Chondrocyte (in vitro differentiated cells): ENCODE measurements at regions not wholly inside any gene's neighbourhood (a gene's known extent, or its start where the extent isn't known, plus 50 kb on each side); places are given as distances from the start of the nearest gene placed in this dataset.

Experiments
- DNase-seq: peaks from one replicate; pipeline ENCODE4 v3.0.0; 2021; ENCODE audit warnings: mixed read lengths, low spot score
- H3K27ac Mint-ChIP-seq: one replicate; pipeline ENCODE4 v1.8.0; 2021; ENCODE audit warnings: mild to moderate bottlenecking, moderate library complexity, mixed read lengths; ENCODE audit not compliant: unreplicated experiment
- H3K27me3 Mint-ChIP-seq: 2 replicates; pipeline ENCODE4 v1.8.0; 2021; ENCODE audit warnings: low read depth, mixed read lengths
- H3K36me3 Mint-ChIP-seq: 2 replicates; pipeline ENCODE4 v1.8.0; 2021; ENCODE audit warnings: low read depth, mixed read lengths
- H3K4me1 Mint-ChIP-seq: 2 replicates; pipeline ENCODE4 v1.8.0; 2021; ENCODE audit warnings: low read depth, mild to moderate bottlenecking, mixed read lengths
- H3K4me3 Mint-ChIP-seq: one replicate; pipeline ENCODE4 v1.8.0; 2021; ENCODE audit warnings: mild to moderate bottlenecking, moderate library complexity, mixed read lengths; ENCODE audit not compliant: unreplicated experiment
- H3K9me3 Mint-ChIP-seq: 2 replicates; pipeline ENCODE4 v1.8.0; 2021; ENCODE audit warnings: low read depth, mixed read lengths
- TF ChIP-seq, protein P1 (sequence below): fragments of 200-600 bp; sonication (generic); IDR thresholded peaks from 2 replicates; pipeline ENCODE4 v1.5.0; 2021; ENCODE audit warnings: antibody characterized with exemption, mild to moderate bottlenecking, moderate library complexity

DNA sequence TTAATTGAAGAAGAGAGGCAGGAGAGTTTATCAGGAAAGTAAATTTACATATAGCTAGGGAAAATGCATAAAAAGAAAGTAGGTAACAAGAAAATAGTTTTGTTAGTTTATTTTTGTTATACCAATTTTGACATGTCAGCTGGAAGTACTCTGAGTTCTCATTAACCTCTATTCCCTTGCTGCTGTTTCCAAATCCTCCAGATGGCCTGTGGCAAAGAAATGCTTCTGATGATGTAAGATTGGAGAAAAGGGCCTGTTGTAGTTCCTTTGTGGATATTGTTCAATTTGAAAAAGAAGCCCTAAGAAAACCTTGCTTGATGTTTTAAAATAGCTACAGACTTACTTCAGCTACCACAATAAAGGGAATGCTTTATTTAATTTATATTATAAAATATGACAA, 192.9 kb upstream of the SLITRK3 start:
- DNase-seq: no peak
- Mint-ChIP-seq H3K27ac (no peak overlapping the region), H3K4me3 (no peak overlapping the region)

DNA sequence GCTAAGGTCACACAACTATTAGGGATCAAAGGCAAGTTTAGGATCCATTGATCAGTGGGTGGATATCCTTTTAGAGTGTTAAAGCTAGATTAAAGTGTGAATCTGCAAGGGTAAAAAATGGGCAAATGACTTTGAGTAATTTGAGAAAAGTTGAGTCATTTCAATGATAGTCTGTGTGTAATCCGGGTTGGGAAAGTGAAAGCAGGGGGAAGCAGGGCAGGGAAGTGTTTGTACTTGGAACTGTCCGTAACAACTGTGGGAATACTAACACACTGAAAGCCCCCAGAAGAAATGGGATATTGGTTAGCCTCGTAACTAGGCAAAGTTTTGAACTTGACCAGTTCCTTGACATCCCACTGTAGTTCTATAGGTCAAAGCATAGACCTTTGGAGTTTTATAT, 187.2 kb upstream of the SLITRK3 start:
- Mint-ChIP-seq H3K36me3 (no peaks in the 10 kb centered on the region), H3K9me3 (peaks cover 4% of the 10 kb centered on the region), H3K27me3 (no peaks in the 10 kb centered on the region), H3K4me1 (no peaks in the 10 kb centered on the region), H3K4me3 (no peak overlapping the region), H3K27ac (no peak overlapping the region)
- DNase-seq: no peak
- TF ChIP-seq, protein P1, sequence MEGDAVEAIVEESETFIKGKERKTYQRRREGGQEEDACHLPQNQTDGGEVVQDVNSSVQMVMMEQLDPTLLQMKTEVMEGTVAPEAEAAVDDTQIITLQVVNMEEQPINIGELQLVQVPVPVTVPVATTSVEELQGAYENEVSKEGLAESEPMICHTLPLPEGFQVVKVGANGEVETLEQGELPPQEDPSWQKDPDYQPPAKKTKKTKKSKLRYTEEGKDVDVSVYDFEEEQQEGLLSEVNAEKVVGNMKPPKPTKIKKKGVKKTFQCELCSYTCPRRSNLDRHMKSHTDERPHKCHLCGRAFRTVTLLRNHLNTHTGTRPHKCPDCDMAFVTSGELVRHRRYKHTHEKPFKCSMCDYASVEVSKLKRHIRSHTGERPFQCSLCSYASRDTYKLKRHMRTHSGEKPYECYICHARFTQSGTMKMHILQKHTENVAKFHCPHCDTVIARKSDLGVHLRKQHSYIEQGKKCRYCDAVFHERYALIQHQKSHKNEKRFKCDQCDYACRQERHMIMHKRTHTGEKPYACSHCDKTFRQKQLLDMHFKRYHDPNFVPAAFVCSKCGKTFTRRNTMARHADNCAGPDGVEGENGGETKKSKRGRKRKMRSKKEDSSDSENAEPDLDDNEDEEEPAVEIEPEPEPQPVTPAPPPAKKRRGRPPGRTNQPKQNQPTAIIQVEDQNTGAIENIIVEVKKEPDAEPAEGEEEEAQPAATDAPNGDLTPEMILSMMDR: no peak

More for the DNA sequence above, 192.9 kb upstream of the SLITRK3 start:
- Mint-ChIP-seq H3K27me3 (no peaks in the 10 kb centered on the region), H3K9me3 (peaks cover 4% of the 10 kb centered on the region), H3K36me3 (no peaks in the 10 kb centered on the region), H3K4me1 (no peaks in the 10 kb centered on the region)
- TF ChIP-seq, protein P1: no peak

DNA sequence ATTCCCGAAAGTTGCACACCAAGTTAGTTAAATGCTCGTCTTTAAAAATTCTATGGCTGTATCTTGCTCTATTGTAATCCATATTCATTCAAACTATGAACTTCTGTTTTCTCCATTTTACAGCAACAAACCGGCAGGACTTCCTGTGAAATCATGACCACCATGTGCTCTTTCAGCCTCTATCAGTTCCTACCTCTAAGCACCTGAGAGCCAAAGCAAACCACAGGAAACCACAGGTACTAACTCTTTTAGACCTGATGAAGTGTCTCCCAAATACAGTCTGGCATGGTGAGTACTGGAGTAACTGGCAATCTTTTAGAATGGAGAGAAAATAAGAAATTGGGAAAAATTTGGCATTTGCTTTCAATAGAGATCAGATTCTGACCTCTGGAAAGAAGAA, 186.5 kb upstream of the SLITRK3 start:
- no peak overlapping the region for H3K27ac Mint-ChIP-seq
- TF ChIP-seq, protein P1: no peak
- no peaks in the 10 kb centered on the region for H3K36me3 Mint-ChIP-seq
- no peaks in the 10 kb centered on the region for H3K4me1 Mint-ChIP-seq
- no peaks in the 10 kb centered on the region for H3K9me3 Mint-ChIP-seq
- no peak for DNase-seq
- H3K4me3 Mint-ChIP-seq: no peak overlapping the region
- H3K27me3 Mint-ChIP-seq: no peaks in the 10 kb centered on the region

DNA sequence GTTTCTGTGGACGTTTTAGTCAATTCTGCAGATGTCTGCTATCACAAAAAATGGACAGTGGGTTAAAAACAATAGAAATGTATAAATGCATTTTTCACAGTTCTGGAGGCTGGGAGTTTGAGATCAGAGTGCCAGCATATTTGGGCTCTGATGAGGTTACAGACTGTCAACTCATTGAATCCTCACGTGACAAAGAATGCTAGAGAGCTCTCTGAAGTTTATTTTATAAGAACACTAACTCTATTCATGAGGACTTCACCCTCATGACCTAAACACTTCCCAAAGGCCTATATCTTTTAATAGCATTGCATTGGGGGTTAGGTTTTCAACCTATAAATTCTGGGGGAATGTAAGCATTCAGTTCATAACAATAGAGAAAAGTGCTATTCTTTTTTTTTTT, 182.6 kb upstream of the SLITRK3 start:
- Mint-ChIP-seq H3K36me3 (no peaks in the 10 kb centered on the region), H3K4me3 (no peak overlapping the region), H3K9me3 (no peaks in the 10 kb centered on the region), H3K4me1 (no peaks in the 10 kb centered on the region), H3K27ac (no peak overlapping the region), H3K27me3 (no peaks in the 10 kb centered on the region)
- DNase-seq: no peak
- TF ChIP-seq, protein P1: no peak

DNA sequence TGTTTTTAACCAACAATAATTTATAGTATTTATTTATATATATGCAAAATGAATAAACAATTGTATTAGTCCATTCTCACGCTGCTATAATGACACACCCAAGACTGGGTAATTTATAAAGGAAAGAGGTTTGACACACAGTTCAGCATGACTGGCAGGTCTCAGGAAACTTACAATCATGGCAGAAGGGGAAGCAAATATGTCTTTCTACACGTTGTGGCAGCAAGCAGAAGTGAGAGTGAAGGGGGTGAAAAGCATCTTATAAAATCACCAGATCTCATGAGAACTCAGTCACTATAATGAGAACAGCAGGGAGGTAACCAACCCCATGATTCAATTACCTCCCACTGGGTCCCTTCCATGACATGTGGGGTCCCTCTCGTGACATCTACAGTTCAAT, 162.8 kb upstream of the SLITRK3 start:
- TF ChIP-seq, protein P1: no peak
- Mint-ChIP-seq H3K9me3 (no peaks in the 10 kb centered on the region), H3K36me3 (no peaks in the 10 kb centered on the region), H3K27me3 (no peaks in the 10 kb centered on the region), H3K4me1 (no peaks in the 10 kb centered on the region), H3K4me3 (no peak overlapping the region), H3K27ac (no peak overlapping the region)
- DNase-seq: no peak
